NCI-H748 treated with DMSO at 0.1 percent for 48 hours (cell line): ENCODE measurements at regions not wholly inside any gene's neighbourhood (a gene's known extent, or its start where the extent isn't known, plus 50 kb on each side); places are given as distances from the start of the nearest gene placed in this dataset.

Experiments used
- DNase-seq: peaks from one replicate; lab custom pipeline; 2025; lab: John Stamatoyannopoulos, UW

- no peak for DNase-seq
Observed at GRCh38 chr5:148708854-148709253, 54.5 kb upstream of the HTR4 start.

- DNase-seq: no peak
Observed at GRCh38 chr5:148711961-148712360, 57.6 kb upstream of the HTR4 start.

DNA sequence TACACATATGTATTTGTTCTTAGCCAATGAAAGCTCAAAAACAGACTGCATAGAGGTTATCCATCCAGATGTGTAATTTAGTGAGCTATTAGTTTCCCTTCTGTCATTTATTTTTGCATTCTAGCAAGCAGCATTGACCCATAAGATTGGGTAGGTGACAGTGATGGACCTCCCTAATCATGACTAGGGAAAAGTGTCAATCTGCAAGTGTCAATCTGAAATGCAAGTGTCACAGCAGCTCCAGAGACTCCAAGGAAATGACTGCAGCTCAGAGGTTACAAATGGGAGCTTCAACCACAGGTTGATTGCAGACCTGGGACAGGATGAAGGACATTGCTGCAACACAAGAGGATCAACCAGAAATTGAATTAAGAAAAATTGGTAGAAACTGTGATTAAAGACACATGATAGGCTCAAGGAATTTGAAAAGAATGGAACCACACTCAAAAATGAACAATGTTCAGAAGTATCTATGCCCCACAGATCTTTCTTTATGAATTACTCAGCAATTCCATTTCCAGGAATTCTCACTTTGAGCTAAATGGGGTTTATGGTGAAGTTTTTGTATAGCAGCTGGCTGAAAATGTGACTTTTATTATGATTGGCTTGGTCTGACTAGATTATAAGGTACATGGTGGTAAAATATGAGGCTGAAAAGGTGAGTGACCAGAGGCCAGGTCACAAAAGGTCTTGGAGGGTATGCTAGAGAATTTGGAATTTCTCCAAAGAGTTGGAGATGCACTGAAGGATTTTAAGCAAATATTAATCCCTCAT, 59.6 kb upstream of the HTR4 start:
- DNase-seq: no peak

GRCh38 chr5:148716716-148717115, 62.4 kb upstream of the HTR4 start:
- no peak for DNase-seq

- no peak for DNase-seq
Observed at GRCh38 chr5:148717668-148718067, 63.3 kb upstream of the HTR4 start.

- no peak for DNase-seq
Observed at GRCh38 chr5:148719605-148720004, 65.3 kb upstream of the HTR4 start.

- DNase-seq: no peak
Observed at GRCh38 chr5:148720257-148720656, 65.9 kb upstream of the HTR4 start.

- no peak for DNase-seq
Observed at GRCh38 chr5:148723143-148723542, 68.8 kb upstream of the HTR4 start.

DNA sequence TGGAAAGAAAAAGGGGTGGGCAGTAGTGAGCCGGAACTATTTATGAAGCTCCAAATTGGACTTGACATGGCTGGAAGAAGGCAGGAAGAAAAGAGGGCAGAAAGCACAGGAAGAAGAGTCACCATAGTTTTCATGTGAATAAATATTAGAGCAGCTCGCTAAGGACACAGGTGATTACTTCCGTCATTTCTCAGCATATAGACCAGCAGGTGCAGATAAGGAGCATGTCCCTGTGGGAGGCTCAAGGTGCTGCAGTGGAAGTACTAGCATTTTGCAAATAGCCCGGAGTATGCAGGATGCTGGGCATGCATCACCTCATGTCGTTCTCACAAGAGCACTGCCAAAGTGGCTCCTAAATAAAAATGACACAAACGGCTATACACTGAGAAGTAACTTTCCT, 71.3 kb upstream of the HTR4 start:
- no peak for DNase-seq

DNA sequence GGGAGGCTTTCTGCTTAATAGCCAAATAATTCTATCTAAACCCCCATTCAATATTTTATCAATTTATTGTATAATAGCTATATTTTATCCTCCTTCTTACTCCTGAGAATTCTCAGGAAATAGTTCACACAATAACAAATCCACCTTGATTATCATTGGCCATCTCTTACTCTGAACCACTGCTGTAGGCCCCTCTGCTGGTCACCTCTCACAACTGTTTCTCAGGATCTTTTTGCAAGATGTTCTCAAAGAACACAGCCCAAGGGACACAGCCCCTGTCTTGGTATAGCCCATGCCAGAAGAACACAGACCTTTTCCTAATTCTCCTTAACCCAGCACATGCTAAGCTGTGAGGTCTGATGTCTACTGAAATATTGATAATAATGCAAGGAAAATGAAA, 74.9 kb upstream of the HTR4 start:
- peak; percentile 23 for DNase-seq

- DNase-seq: no peak
Observed at GRCh38 chr5:148730270-148730669, 75.9 kb upstream of the HTR4 start.

DNA sequence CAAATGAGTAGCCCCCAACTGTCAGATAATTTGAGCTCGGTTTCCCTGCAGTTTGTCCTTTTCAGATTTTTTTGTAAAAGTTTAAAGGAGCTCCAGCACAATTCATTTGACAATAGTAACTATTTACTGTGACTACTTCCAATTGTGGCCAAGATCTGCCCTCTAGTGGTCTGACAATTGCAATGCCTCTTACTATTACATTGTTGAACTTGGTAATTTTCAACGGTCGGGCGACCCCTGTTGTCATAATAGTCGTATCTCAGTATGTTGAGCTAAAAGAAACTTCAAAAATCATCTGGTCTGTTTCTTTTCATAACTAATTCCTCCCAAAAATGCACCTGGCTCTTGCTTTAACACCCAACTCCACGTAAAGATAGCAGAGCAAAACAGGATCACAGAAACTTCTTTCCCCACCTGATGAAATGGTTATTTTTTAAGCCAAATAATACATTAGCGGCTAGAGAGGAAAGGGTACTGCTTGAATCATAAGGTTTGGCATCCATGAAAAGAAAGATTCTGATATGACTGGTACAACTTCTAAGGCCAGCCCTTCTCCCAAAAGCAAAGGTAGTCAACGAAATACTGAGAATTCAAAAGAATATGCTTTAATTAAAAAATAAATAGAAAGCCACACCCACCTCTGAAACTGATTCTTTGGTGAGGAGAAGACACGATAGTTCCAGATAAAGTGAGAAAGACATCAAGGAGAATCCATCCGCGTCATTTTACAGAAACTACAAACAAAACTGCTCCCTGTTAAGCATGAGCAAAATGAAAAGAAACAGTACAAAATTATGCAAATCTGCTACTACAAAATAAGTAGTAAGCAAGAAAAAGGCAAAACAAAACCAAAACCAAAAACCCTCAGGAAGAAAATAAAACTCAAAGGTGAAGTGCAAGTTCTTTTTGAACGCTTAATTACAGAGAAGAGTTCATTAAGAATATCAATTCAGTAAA, 76.9 kb upstream of the HTR4 start:
- peak; percentile 89 for DNase-seq

- peak; percentile 66 for DNase-seq
Observed at GRCh38 chr5:148732692-148733091, 78.4 kb upstream of the HTR4 start.

- peak; percentile 74 for DNase-seq
Observed at GRCh38 chr5:148733601-148734438, 79.5 kb upstream of the HTR4 start.

- no peak for DNase-seq
Observed at GRCh38 chr5:148734518-148734917, 80.2 kb upstream of the HTR4 start.

- no peak for DNase-seq
Observed at GRCh38 chr5:148735301-148735835, 81.0 kb upstream of the HTR4 start.

GRCh38 chr5:148739023-148739422, 84.7 kb upstream of the HTR4 start:
- no peak for DNase-seq

- DNase-seq: no peak
Observed at GRCh38 chr5:148739524-148739923, 85.2 kb upstream of the HTR4 start.

- DNase-seq: no peak
Observed at GRCh38 chr5:148740079-148740858, 85.9 kb upstream of the HTR4 start.

DNA sequence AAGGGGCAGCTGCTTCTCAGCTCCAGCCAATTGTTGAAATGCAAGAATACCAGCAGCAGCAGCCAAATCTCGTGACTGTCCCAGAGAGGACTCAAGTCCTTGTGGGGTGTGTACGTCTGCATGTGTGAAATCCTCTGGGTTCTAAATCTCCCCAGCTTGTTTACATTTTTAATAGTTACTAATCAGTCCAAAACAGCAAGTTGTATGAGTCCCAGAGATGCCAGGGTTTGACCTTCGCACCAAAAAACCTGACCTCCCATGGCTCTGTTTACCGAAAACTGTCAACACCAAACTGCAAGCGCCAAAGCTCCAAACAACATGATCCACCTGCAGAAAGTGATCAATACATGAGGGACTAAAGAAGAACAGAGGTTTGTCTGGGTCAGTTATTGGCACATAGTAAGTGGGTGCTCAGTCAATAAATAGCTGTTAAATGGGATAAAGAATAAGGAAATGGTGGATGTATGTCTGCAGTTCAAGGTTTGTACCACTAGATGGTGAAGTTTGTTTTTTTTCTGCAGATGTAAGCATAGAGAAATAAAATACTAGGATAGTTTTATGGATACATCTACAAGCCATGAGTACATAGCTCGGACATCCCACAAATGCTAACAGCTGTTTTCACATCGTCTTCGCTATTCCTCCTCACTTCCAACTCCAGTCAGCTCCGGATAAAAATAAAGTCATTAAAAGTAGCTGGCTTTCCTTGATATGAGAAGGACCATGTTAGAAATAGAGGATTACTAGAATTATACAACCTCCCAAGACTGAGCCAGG, 85.3 kb upstream of the ADRB2 start:
- DNase-seq: peak; percentile 40
